ENCODE measurements at regions not wholly inside any gene's neighbourhood (a gene's known extent, or its start where the extent isn't known, plus 50 kb on each side); places are given as distances from the start of the nearest gene placed in this dataset.

GRCh38 chr20:58096880-58097423 is 131.5 kb downstream of the ANKRD60 start:
- no peaks in the 10 kb centered on the region for H3K9me3 Mint-ChIP-seq
- H3K4me1 Mint-ChIP-seq: no peaks in the 10 kb centered on the region
- H3K27me3 Mint-ChIP-seq: peaks cover 44% of the 10 kb centered on the region
- DNase-seq (no peak), ATAC-seq (no peak)
- no peaks in the 10 kb centered on the region for H3K36me3 Mint-ChIP-seq (ENCODE audit: low read depth)
- no peak overlapping the region for H3K27ac Mint-ChIP-seq
- no peak overlapping the region for H3K4me3 Mint-ChIP-seq

- Mint-ChIP-seq H3K36me3 (ENCODE audit: low read depth) (no peaks in the 10 kb centered on the region), H3K27ac (no peak overlapping the region), H3K27me3 (peaks cover 41% of the 10 kb centered on the region), H3K9me3 (no peaks in the 10 kb centered on the region), H3K4me3 (no peak overlapping the region), H3K4me1 (no peaks in the 10 kb centered on the region)
- no peak for DNase-seq
- ATAC-seq: no peak
These were observed 133.8 kb downstream of the ANKRD60 start for GRCh38 chr20:58094698-58095097.

- Mint-ChIP-seq H3K4me1 (no peaks in the 10 kb centered on the region), H3K4me3 (no peak overlapping the region), H3K36me3 (ENCODE audit: low read depth) (no peaks in the 10 kb centered on the region), H3K27me3 (peaks cover 37% of the 10 kb centered on the region), H3K9me3 (no peaks in the 10 kb centered on the region), H3K27ac (no peak overlapping the region)
- ATAC-seq: no peak
- DNase-seq: no peak
These were observed 134.3 kb downstream of the ANKRD60 start for GRCh38 chr20:58094160-58094559.

GRCh38 chr20:58092871-58093270 is 135.6 kb downstream of the ANKRD60 start:
- no peaks in the 10 kb centered on the region for H3K4me1 Mint-ChIP-seq
- H3K27ac Mint-ChIP-seq: no peak overlapping the region
- no peaks in the 10 kb centered on the region for H3K36me3 Mint-ChIP-seq (ENCODE audit: low read depth)
- H3K4me3 Mint-ChIP-seq: no peak overlapping the region
- DNase-seq (no peak), ATAC-seq (no peak)
- H3K9me3 Mint-ChIP-seq: no peaks in the 10 kb centered on the region
- H3K27me3 Mint-ChIP-seq: peaks cover 34% of the 10 kb centered on the region

GRCh38 chr20:58092353-58092752 is 136.1 kb downstream of the ANKRD60 start:
- ATAC-seq (no peak), DNase-seq (no peak)
- H3K36me3 Mint-ChIP-seq (ENCODE audit: low read depth): no peaks in the 10 kb centered on the region
- no peak overlapping the region for H3K27ac Mint-ChIP-seq
- peaks cover 33% of the 10 kb centered on the region for H3K27me3 Mint-ChIP-seq
- no peaks in the 10 kb centered on the region for H3K9me3 Mint-ChIP-seq
- H3K4me1 Mint-ChIP-seq: no peaks in the 10 kb centered on the region
- H3K4me3 Mint-ChIP-seq: no peak overlapping the region

- no peak for ATAC-seq
- no peaks in the 10 kb centered on the region for H3K4me1 Mint-ChIP-seq
- no peak for DNase-seq
- no peaks in the 10 kb centered on the region for H3K36me3 Mint-ChIP-seq (ENCODE audit: low read depth)
- H3K4me3 Mint-ChIP-seq: no peak overlapping the region
- H3K27ac Mint-ChIP-seq: no peak overlapping the region
- no peaks in the 10 kb centered on the region for H3K9me3 Mint-ChIP-seq
- H3K27me3 Mint-ChIP-seq: peaks cover 32% of the 10 kb centered on the region
These were observed 136.6 kb downstream of the ANKRD60 start for GRCh38 chr20:58091810-58092209.

- ATAC-seq: no peak
- Mint-ChIP-seq H3K27ac (no peak overlapping the region), H3K4me3 (no peak overlapping the region), H3K9me3 (no peaks in the 10 kb centered on the region), H3K4me1 (no peaks in the 10 kb centered on the region), H3K36me3 (ENCODE audit: low read depth) (no peaks in the 10 kb centered on the region), H3K27me3 (peaks cover 28% of the 10 kb centered on the region)
- no peak for DNase-seq
These were observed 138.3 kb downstream of the ANKRD60 start for GRCh38 chr20:58090161-58090560.

- Mint-ChIP-seq H3K36me3 (ENCODE audit: low read depth) (no peaks in the 10 kb centered on the region), H3K4me1 (no peaks in the 10 kb centered on the region), H3K27ac (no peak overlapping the region), H3K9me3 (no peaks in the 10 kb centered on the region), H3K27me3 (peaks cover 22% of the 10 kb centered on the region), H3K4me3 (no peak overlapping the region)
- no peak for DNase-seq
- no peak for ATAC-seq
These were observed 139.8 kb downstream of the ANKRD60 start for GRCh38 chr20:58088625-58089024.

- no peaks in the 10 kb centered on the region for H3K9me3 Mint-ChIP-seq
- H3K4me3 Mint-ChIP-seq: no peak overlapping the region
- DNase-seq (no peak), ATAC-seq (no peak)
- no peaks in the 10 kb centered on the region for H3K36me3 Mint-ChIP-seq (ENCODE audit: low read depth)
- peaks cover 21% of the 10 kb centered on the region for H3K27me3 Mint-ChIP-seq
- no peak overlapping the region for H3K27ac Mint-ChIP-seq
- no peaks in the 10 kb centered on the region for H3K4me1 Mint-ChIP-seq
These were observed 140.3 kb downstream of the ANKRD60 start for GRCh38 chr20:58088105-58088504.

GRCh38 chr20:58087562-58087858 is 140.9 kb downstream of the ANKRD60 start:
- H3K27ac Mint-ChIP-seq: no peak overlapping the region
- H3K36me3 Mint-ChIP-seq (ENCODE audit: low read depth): no peaks in the 10 kb centered on the region
- DNase-seq (no peak), ATAC-seq (no peak)
- H3K9me3 Mint-ChIP-seq: no peaks in the 10 kb centered on the region
- H3K4me1 Mint-ChIP-seq: no peaks in the 10 kb centered on the region
- peaks cover 22% of the 10 kb centered on the region for H3K27me3 Mint-ChIP-seq
- H3K4me3 Mint-ChIP-seq: no peak overlapping the region

- Mint-ChIP-seq H3K9me3 (no peaks in the 10 kb centered on the region), H3K4me3 (no peak overlapping the region), H3K36me3 (ENCODE audit: low read depth) (no peaks in the 10 kb centered on the region), H3K4me1 (no peaks in the 10 kb centered on the region), H3K27ac (no peak overlapping the region), H3K27me3 (peaks cover 22% of the 10 kb centered on the region)
- no peak for ATAC-seq
- peak; percentile 23 for DNase-seq
These were observed 141.5 kb downstream of the ANKRD60 start for GRCh38 chr20:58086763-58087561.

GRCh38 chr20:58084966-58085365 is 143.5 kb downstream of the ANKRD60 start:
- ATAC-seq (no peak), DNase-seq (no peak)
- Mint-ChIP-seq H3K27ac (no peak overlapping the region), H3K4me3 (no peak overlapping the region), H3K9me3 (no peaks in the 10 kb centered on the region), H3K4me1 (no peaks in the 10 kb centered on the region), H3K36me3 (ENCODE audit: low read depth) (no peaks in the 10 kb centered on the region), H3K27me3 (peaks cover 12% of the 10 kb centered on the region)

GRCh38 chr20:58084566-58084965 is 143.9 kb downstream of the ANKRD60 start:
- no peaks in the 10 kb centered on the region for H3K4me1 Mint-ChIP-seq
- H3K9me3 Mint-ChIP-seq: no peaks in the 10 kb centered on the region
- no peaks in the 10 kb centered on the region for H3K36me3 Mint-ChIP-seq (ENCODE audit: low read depth)
- peaks cover 12% of the 10 kb centered on the region for H3K27me3 Mint-ChIP-seq
- no peak for ATAC-seq
- DNase-seq: no peak
- no peak overlapping the region for H3K27ac Mint-ChIP-seq
- no peak overlapping the region for H3K4me3 Mint-ChIP-seq

- Mint-ChIP-seq H3K36me3 (ENCODE audit: low read depth) (no peaks in the 10 kb centered on the region), H3K27me3 (peaks cover 6% of the 10 kb centered on the region), H3K4me1 (no peaks in the 10 kb centered on the region), H3K9me3 (no peaks in the 10 kb centered on the region), H3K27ac (no peak overlapping the region), H3K4me3 (no peak overlapping the region)
- no peak for ATAC-seq
- DNase-seq: no peak
These were observed 146.6 kb downstream of the ANKRD60 start for GRCh38 chr20:58081846-58082245.

GRCh38 chr20:58078741-58079522 is 149.5 kb downstream of the ANKRD60 start:
- Mint-ChIP-seq H3K36me3 (ENCODE audit: low read depth) (no peaks in the 10 kb centered on the region), H3K4me3 (no peak overlapping the region), H3K27ac (no peak overlapping the region), H3K4me1 (no peaks in the 10 kb centered on the region), H3K27me3 (peaks cover 13% of the 10 kb centered on the region), H3K9me3 (no peaks in the 10 kb centered on the region)
- ATAC-seq (no peak), DNase-seq (no peak)

Measured in activated naive CD8-positive, alpha-beta T cell treated with anti-CD3 and anti-CD28 coated beads, Interleukin-2, amount 50 U/mL, for 24 hours (primary cell).